ENCODE measurements at regions not wholly inside any gene's neighbourhood (a gene's known extent, or its start where the extent isn't known, plus 50 kb on each side); places are given as distances from the start of the nearest gene placed in this dataset.

- TF ChIP-seq HMGXB4 (CRISPR knock-in tag; IDR thresholded peaks at IDR 0.05; ENCODE audit: borderline replicate concordance) (no peak), RFX5 (IDR thresholded peaks at IDR 0.05) (no peak), RCOR1 (IDR thresholded peaks at IDR 0.05; ENCODE audit: low read depth, low read length) (no peak), HDAC2 (IDR thresholded peaks at IDR 0.05) (no peak), JUN (IDR thresholded peaks at IDR 0.05) (no peak), SREBF2 (IDR thresholded peaks at IDR 0.05) (no peak), RAD21 (conservative IDR thresholded peaks at IDR 0.05 in 1 of 2, IDR thresholded peaks at IDR 0.05 in 1 of 2) (no peak), BHLHE40 (IDR thresholded peaks at IDR 0.05; ENCODE audit: low read depth, low read length) (no peak), CHD4 (IDR thresholded peaks at IDR 0.05; ENCODE audit: borderline replicate concordance) (no peak), KDM5A (IDR thresholded peaks at IDR 0.05) (no peak), CBX8 (IDR thresholded peaks at IDR 0.05) (no peak)
- TF ChIP-seq, protein P1, sequence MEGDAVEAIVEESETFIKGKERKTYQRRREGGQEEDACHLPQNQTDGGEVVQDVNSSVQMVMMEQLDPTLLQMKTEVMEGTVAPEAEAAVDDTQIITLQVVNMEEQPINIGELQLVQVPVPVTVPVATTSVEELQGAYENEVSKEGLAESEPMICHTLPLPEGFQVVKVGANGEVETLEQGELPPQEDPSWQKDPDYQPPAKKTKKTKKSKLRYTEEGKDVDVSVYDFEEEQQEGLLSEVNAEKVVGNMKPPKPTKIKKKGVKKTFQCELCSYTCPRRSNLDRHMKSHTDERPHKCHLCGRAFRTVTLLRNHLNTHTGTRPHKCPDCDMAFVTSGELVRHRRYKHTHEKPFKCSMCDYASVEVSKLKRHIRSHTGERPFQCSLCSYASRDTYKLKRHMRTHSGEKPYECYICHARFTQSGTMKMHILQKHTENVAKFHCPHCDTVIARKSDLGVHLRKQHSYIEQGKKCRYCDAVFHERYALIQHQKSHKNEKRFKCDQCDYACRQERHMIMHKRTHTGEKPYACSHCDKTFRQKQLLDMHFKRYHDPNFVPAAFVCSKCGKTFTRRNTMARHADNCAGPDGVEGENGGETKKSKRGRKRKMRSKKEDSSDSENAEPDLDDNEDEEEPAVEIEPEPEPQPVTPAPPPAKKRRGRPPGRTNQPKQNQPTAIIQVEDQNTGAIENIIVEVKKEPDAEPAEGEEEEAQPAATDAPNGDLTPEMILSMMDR (IDR thresholded peaks at IDR 0.05), result no peak
- TF ChIP-seq, protein P2, sequence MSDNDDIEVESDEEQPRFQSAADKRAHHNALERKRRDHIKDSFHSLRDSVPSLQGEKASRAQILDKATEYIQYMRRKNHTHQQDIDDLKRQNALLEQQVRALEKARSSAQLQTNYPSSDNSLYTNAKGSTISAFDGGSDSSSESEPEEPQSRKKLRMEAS (IDR thresholded peaks at IDR 0.05), result no peak
Measured at GRCh38 chr4:11489453-11490083, 60.9 kb upstream of the HS3ST1 start.
